ENCODE measurements at regions not wholly inside any gene's neighbourhood (a gene's known extent, or its start where the extent isn't known, plus 50 kb on each side); places are given as distances from the start of the nearest gene placed in this dataset.

- FAIRE-seq, result no peak
- TF ChIP-seq PAX5 (IDR thresholded peaks at IDR 0.05; ENCODE audit: insufficient read depth, low read length, severe bottlenecking) (no peak), TAF1 (IDR thresholded peaks at IDR 0.05; ENCODE audit: low read depth, low read length) (no peak), POU2F2 (IDR thresholded peaks at IDR 0.05; ENCODE audit: low read depth, low read length) (no peak), SPI1 (IDR thresholded peaks at IDR 0.05; ENCODE audit: low read depth, low read length) (no peak), POLR2AphosphoS5 (IDR thresholded peaks at IDR 0.05; ENCODE audit: low read depth, low read length) (no peak), POLR2A (IDR thresholded peaks at IDR 0.05; ENCODE audit: low read depth, low read length) (no peak)
- no peak for DNase-seq (ENCODE audit: insufficient read length, low spot score)
Observed at GRCh38 chr20:41960166-41960565, 342.0 kb upstream of the CHD6 start.

DNA sequence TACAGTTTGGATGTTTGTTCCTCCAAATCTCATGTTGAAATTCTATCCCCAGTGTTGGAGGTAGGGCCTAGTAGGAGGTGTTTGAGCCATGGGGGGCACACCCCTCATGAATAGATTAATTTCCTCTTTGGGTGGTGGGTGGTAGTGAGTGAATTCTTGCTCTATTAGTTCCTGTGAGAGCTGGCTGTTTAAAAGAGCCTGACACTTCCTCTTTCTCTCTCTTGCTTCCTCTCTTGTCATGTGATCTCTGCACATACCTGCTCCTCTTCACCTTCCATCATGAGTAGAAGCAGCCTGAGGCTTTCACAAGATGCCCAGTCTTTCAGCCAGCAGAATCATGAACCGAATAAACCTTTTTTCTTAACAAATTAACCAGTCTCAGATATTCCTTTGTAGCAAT, 340.2 kb upstream of the CHD6 start:
- DNase-seq (ENCODE audit: insufficient read length, low spot score), result no peak
- TF ChIP-seq POU2F2 (IDR thresholded peaks at IDR 0.05; ENCODE audit: low read depth, low read length) (no peak), SPI1 (IDR thresholded peaks at IDR 0.05; ENCODE audit: low read depth, low read length) (peak; percentile 66)
- no peak for FAIRE-seq

DNA sequence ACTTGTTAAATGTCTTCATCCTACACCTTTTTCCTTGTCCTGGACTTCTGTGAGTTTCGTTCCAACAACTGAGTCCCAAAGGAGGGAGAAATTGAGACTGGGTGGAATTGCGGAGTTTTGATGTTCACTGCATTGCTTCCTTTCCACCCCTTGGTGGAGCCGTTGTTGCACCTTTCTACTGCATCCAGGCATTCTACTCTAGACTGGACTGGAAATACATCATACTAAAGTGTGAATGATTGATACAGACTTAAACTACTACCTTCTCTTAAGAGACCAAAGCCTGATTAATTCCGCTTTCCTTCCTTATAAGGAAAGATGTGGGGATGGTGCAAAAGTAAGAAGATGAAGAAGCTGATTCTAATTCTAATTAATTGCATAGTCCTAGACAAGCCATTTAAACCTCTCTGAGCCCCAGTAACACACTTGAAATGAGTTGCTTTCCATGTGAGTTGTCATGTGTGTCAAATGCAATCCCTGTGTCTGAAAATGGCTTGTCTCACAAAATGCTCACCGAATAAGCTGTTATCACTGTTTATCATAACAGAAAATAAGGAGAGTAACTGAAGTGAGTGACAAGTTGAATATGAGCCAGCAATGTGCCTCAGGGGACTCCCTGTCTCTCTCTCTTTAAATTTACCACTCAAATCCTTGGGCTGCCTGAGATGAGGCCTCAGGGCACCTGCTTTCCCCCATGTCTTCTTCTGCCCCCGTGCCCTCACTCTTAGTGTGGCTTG, 338.3 kb upstream of the CHD6 start:
- DNase-seq (ENCODE audit: insufficient read length, low spot score) (no peak), FAIRE-seq (no peak)
- TF ChIP-seq POU2F2 (IDR thresholded peaks at IDR 0.05; ENCODE audit: low read depth, low read length) (no peak), PAX5 (IDR thresholded peaks at IDR 0.05; ENCODE audit: insufficient read depth, low read length, severe bottlenecking) (no peak), POLR2A (IDR thresholded peaks at IDR 0.05; ENCODE audit: low read depth, low read length) (no peak), POLR2AphosphoS5 (IDR thresholded peaks at IDR 0.05; ENCODE audit: low read depth, low read length) (no peak), TAF1 (IDR thresholded peaks at IDR 0.05; ENCODE audit: low read depth, low read length) (no peak), SPI1 (IDR thresholded peaks at IDR 0.05; ENCODE audit: low read depth, low read length) (no peak)

GRCh38 chr20:41952166-41952565, 334.0 kb upstream of the CHD6 start:
- DNase-seq (ENCODE audit: insufficient read length, low spot score), result no peak
- TF ChIP-seq POLR2AphosphoS5 (IDR thresholded peaks at IDR 0.05; ENCODE audit: low read depth, low read length), result no peak

DNA sequence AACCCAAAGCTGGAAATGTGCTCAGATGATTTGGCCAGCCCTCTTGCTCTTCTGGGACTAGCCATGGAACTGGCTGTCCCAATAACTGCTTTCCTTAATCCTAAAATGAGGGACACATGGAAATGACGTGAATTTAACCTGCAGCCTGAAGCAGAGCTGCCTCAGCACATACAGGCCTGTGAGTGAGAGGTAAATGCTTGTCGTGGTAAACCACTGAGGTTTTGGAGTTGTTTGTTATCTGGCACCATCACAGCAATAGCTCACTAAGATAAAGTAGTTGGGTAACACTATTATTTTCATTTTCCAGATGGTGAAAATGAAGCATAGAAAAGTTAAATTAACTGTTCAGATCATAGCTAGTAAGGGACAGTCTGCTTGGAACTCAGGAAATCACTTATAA, 333.4 kb upstream of the CHD6 start:
- DNase-seq (ENCODE audit: insufficient read length, low spot score) (no peak), FAIRE-seq (no peak)
- TF ChIP-seq POU2F2 (IDR thresholded peaks at IDR 0.05; ENCODE audit: low read depth, low read length) (no peak), POLR2AphosphoS5 (IDR thresholded peaks at IDR 0.05; ENCODE audit: low read depth, low read length) (no peak), TAF1 (IDR thresholded peaks at IDR 0.05; ENCODE audit: low read depth, low read length) (no peak), PAX5 (IDR thresholded peaks at IDR 0.05; ENCODE audit: insufficient read depth, low read length, severe bottlenecking) (no peak), SPI1 (IDR thresholded peaks at IDR 0.05; ENCODE audit: low read depth, low read length) (no peak), POLR2A (IDR thresholded peaks at IDR 0.05; ENCODE audit: low read depth, low read length) (no peak)

More at GRCh38 chr20:41952166-41952565, 334.0 kb upstream of the CHD6 start:
- no peak for FAIRE-seq

DNA sequence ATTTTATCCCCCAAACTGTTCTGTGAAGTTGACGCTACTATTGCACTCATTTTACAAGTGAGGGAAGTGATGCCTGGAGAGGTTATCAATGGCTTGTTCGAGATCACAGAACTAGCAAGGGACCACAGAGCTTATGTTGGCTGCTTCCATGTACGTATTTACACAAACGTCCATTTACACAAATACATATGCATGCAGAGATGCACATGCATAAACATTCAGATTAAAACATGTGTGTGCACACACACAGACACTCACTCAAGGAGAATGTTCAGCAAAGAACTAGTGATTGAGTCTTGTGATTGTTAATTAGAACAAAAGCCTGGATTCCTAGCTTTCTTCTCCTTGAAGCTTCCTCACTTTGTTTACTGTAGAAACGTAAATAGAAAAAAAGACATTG, 321.5 kb upstream of the CHD6 start:
- no peak for FAIRE-seq

DNA sequence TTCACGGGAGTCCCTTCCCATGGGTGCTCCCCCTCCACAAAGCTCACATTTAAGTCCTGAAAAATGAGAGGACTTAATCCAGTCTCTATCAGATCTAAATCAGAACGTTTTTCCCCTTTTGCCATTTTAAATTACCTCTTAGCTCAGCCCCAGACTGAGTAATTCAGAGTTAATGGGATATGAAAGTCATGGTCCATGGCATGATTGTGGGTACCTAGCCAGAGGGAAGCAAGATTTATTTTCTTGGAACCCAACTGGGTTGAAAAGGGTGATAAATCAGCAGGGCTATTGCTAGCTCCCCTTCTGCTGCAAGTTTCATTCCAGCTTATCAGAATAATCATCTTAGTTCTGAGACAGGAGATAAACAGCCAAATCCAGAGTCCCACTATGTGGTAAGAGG, 320.2 kb upstream of the CHD6 start:
- DNase-seq (ENCODE audit: insufficient read length, low spot score) (no peak), FAIRE-seq (no peak)
- TF ChIP-seq TAF1 (IDR thresholded peaks at IDR 0.05; ENCODE audit: low read depth, low read length), result no peak
- TF ChIP-seq POLR2AphosphoS5 (IDR thresholded peaks at IDR 0.05; ENCODE audit: low read depth, low read length), result no peak
- TF ChIP-seq POU2F2 (IDR thresholded peaks at IDR 0.05; ENCODE audit: low read depth, low read length), result no peak
- no peak for TF ChIP-seq SPI1 (IDR thresholded peaks at IDR 0.05; ENCODE audit: low read depth, low read length)
- TF ChIP-seq PAX5 (IDR thresholded peaks at IDR 0.05; ENCODE audit: insufficient read depth, low read length, severe bottlenecking), result no peak
- no peak for TF ChIP-seq POLR2A (IDR thresholded peaks at IDR 0.05; ENCODE audit: low read depth, low read length)

More for the DNA sequence above, 321.5 kb upstream of the CHD6 start:
- DNase-seq (ENCODE audit: insufficient read length, low spot score), result no peak
- no peak for TF ChIP-seq POLR2A (IDR thresholded peaks at IDR 0.05; ENCODE audit: low read depth, low read length)
- TF ChIP-seq POU2F2 (IDR thresholded peaks at IDR 0.05; ENCODE audit: low read depth, low read length), result no peak
- no peak for TF ChIP-seq TAF1 (IDR thresholded peaks at IDR 0.05; ENCODE audit: low read depth, low read length)
- no peak for TF ChIP-seq PAX5 (IDR thresholded peaks at IDR 0.05; ENCODE audit: insufficient read depth, low read length, severe bottlenecking)
- no peak for TF ChIP-seq SPI1 (IDR thresholded peaks at IDR 0.05; ENCODE audit: low read depth, low read length)

DNA sequence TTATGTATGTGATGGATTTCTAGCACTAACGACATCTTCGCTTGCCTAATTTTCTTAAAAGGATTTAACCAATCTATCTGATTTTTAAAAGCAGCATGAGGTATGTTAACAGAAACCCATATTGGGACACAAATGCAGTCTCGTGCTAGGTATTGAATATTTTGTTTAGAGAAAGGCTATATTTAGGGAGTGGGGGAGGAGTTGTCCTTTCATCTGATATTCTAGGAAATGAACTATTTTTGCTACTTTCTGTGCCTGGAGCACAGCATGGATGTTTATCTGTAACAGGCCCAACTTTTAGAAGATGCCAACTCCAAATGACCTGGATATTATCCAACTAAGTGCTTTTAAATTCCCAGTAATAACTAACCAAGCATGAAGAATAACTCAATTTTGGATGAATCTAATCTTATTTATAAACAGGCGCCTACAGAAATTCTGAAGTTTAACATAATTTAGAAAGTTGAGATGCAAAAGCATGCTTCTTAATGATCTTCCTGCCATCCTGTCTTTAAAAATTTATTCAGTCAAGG, 317.1 kb upstream of the CHD6 start:
- FAIRE-seq (no peak), DNase-seq (ENCODE audit: insufficient read length, low spot score) (no peak)
- no peak for TF ChIP-seq PAX5 (IDR thresholded peaks at IDR 0.05; ENCODE audit: insufficient read depth, low read length, severe bottlenecking)
- TF ChIP-seq TAF1 (IDR thresholded peaks at IDR 0.05; ENCODE audit: low read depth, low read length), result no peak
- TF ChIP-seq POU2F2 (IDR thresholded peaks at IDR 0.05; ENCODE audit: low read depth, low read length), result no peak
- TF ChIP-seq POLR2AphosphoS5 (IDR thresholded peaks at IDR 0.05; ENCODE audit: low read depth, low read length), result no peak
- TF ChIP-seq POLR2A (IDR thresholded peaks at IDR 0.05; ENCODE audit: low read depth, low read length), result no peak
- TF ChIP-seq SPI1 (IDR thresholded peaks at IDR 0.05; ENCODE audit: low read depth, low read length), result no peak

- FAIRE-seq (no peak), DNase-seq (ENCODE audit: insufficient read length, low spot score) (no peak)
- TF ChIP-seq TAF1 (IDR thresholded peaks at IDR 0.05; ENCODE audit: low read depth, low read length) (no peak), POLR2AphosphoS5 (IDR thresholded peaks at IDR 0.05; ENCODE audit: low read depth, low read length) (no peak), POU2F2 (IDR thresholded peaks at IDR 0.05; ENCODE audit: low read depth, low read length) (no peak), POLR2A (IDR thresholded peaks at IDR 0.05; ENCODE audit: low read depth, low read length) (no peak), PAX5 (IDR thresholded peaks at IDR 0.05; ENCODE audit: insufficient read depth, low read length, severe bottlenecking) (no peak), SPI1 (IDR thresholded peaks at IDR 0.05; ENCODE audit: low read depth, low read length) (no peak)
Observed at GRCh38 chr20:41932431-41932830, 314.3 kb upstream of the CHD6 start.

- DNase-seq (ENCODE audit: insufficient read length, low spot score) (no peak), FAIRE-seq (no peak)
- TF ChIP-seq POLR2A (IDR thresholded peaks at IDR 0.05; ENCODE audit: low read depth, low read length) (no peak), POLR2AphosphoS5 (IDR thresholded peaks at IDR 0.05; ENCODE audit: low read depth, low read length) (no peak)
Observed at GRCh38 chr20:41927655-41928054, 309.5 kb upstream of the CHD6 start.

Data from GM12891 (cell line).